Ishikawa (cell line): ENCODE measurements at regions not wholly inside any gene's neighbourhood (a gene's known extent, or its start where the extent isn't known, plus 50 kb on each side); places are given as distances from the start of the nearest gene placed in this dataset.

Experiments
- CREB1 ChIP-seq: IDR thresholded peaks from 2 replicates; pipeline ENCODE4 v1.6.1; 2012; ENCODE audit warnings: low read depth
- EP300 ChIP-seq: IDR thresholded peaks from 2 replicates; pipeline ENCODE4 v1.6.1; 2012; ENCODE audit warnings: borderline replicate concordance
- NFIC ChIP-seq: IDR thresholded peaks from 2 replicates; pipeline ENCODE4 v1.6.1; 2012
- TF ChIP-seq, protein P1 (sequence below): IDR thresholded peaks from 2 replicates; pipeline ENCODE4 v1.6.1; 2012
- TF ChIP-seq, protein P2 (sequence below): IDR thresholded peaks from 2 replicates; pipeline ENCODE4 v1.6.1; 2012; ENCODE audit warnings: low read depth, mild to moderate bottlenecking

DNA sequence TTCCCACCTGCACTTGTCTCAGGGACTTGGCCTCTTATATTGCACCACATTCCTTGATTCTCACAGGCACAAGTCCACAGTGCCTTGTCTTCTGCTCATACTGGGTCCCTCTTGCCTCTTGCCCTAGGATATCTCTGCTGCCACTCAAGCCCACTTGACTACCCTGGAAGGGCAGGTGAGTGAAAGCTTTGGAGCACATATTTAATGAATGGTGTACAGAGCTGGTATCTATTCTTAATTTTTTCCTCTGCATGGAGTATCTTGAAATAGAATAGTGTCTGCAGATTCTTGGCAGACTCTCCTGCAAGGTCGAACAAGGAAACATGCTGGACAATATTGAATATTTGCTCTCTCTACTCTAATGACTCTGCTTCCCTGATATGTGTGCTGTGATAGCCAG, 1248.0 kb downstream of the MAT2B start:
- no peak for TF ChIP-seq EP300
- TF ChIP-seq, protein P1, sequence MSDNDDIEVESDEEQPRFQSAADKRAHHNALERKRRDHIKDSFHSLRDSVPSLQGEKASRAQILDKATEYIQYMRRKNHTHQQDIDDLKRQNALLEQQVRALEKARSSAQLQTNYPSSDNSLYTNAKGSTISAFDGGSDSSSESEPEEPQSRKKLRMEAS, result no peak
- TF ChIP-seq, protein P2, sequence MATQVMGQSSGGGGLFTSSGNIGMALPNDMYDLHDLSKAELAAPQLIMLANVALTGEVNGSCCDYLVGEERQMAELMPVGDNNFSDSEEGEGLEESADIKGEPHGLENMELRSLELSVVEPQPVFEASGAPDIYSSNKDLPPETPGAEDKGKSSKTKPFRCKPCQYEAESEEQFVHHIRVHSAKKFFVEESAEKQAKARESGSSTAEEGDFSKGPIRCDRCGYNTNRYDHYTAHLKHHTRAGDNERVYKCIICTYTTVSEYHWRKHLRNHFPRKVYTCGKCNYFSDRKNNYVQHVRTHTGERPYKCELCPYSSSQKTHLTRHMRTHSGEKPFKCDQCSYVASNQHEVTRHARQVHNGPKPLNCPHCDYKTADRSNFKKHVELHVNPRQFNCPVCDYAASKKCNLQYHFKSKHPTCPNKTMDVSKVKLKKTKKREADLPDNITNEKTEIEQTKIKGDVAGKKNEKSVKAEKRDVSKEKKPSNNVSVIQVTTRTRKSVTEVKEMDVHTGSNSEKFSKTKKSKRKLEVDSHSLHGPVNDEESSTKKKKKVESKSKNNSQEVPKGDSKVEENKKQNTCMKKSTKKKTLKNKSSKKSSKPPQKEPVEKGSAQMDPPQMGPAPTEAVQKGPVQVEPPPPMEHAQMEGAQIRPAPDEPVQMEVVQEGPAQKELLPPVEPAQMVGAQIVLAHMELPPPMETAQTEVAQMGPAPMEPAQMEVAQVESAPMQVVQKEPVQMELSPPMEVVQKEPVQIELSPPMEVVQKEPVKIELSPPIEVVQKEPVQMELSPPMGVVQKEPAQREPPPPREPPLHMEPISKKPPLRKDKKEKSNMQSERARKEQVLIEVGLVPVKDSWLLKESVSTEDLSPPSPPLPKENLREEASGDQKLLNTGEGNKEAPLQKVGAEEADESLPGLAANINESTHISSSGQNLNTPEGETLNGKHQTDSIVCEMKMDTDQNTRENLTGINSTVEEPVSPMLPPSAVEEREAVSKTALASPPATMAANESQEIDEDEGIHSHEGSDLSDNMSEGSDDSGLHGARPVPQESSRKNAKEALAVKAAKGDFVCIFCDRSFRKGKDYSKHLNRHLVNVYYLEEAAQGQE, result no peak
- TF ChIP-seq CREB1, result no peak
- no peak for TF ChIP-seq NFIC
